Central memory CD4-positive, alpha-beta T cell (primary cell): ENCODE measurements at regions not wholly inside any gene's neighbourhood (a gene's known extent, or its start where the extent isn't known, plus 50 kb on each side); places are given as distances from the start of the nearest gene placed in this dataset.
A peak's percentile ranks its signal among the peaks of the same experiment; 100 is the strongest.

Source experiments
- DNase-seq: peaks from one replicate; pipeline ENCODE4 v3.0.0; 2022

GRCh38 chr2:158049129-158049855 lies 52.4 kb upstream of the UPP2 start:
- DNase-seq, result no peak

DNA sequence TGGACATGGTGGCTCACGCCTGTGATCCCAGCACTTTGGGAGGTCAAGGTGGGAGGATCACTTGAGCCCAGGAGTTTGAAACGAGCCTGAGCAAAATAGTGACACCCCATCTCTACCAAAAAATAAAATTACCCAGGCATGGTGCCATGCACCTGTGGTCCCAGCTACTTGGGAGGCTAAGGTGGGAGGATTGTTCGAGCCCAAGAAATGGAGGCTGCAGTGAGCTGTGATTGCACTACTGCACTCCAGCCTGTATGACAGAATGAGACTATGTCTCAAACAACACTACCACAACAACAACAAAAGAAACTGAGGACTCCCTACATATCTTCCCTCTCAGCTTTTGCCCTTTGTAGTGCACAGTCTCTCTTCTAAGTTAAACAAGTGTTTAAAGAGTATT lies 53.3 kb upstream of the UPP2 start:
- no peak for DNase-seq

DNA sequence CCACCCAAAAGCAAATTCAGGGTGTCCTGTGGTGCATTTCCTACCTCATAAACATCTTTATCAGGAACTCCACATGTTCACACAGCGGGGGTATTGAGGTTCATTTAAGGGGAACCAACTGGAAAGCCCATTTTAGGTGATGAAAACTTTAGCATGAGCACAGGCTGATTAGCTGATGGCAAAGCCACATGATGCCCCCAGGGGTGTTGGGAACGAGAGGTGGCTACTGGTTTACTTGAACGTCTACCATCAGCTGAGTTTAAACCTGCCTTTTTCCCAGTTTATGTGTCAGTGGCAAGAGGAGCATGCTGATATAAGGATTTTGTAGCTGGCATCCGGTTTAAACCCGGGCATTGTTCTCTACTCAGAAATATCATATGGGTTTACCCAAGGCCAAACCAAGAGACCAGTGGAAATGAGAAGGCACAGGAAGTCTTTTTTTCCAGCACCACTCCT lies 54.5 kb upstream of the UPP2 start:
- no peak for DNase-seq

- DNase-seq, result no peak
Observed at GRCh38 chr2:158046121-158046880, 55.4 kb upstream of the UPP2 start.

DNA sequence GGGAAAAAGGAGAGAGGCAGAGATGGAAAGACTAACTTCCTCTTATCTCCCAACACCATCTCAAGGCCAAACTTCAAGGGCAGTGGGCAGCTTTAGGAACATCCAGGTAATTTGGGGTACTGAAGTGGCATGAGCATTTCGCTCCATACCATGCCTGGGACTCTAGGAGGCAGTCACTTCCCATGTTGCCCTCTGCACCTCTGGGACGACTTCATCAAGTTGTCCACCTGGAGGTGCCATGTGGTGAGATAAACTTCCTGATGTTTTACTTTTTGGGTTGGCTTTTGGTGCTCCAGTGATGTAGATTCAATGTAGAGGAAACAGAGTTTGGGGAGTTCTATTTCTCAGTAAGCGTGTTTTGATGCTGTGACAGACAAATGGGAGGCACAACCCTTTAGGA lies 56.3 kb upstream of the UPP2 start:
- DNase-seq, result no peak

- DNase-seq, result no peak
Observed at GRCh38 chr2:158043181-158043948, 58.3 kb upstream of the UPP2 start.

DNA sequence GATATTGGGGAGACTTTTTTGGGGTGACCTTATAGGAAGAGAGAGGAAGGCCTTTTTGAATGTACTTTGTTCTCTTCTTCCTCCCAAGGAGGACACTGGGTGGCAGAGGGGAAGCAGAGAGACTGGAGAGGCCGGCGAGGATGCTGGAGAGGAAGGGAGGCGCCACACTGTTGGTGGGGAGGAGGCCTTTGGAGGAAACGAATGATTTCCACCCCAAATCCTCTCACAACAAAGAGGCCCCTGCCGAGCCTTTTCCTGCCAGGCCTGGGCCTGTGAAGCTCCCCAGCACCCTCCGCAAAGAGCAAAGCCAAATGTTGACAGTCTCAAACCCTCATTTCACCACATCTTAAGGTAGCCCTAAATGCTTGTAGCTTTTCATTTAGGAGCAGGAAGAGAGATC lies 59.0 kb upstream of the UPP2 start:
- no peak for DNase-seq

DNA sequence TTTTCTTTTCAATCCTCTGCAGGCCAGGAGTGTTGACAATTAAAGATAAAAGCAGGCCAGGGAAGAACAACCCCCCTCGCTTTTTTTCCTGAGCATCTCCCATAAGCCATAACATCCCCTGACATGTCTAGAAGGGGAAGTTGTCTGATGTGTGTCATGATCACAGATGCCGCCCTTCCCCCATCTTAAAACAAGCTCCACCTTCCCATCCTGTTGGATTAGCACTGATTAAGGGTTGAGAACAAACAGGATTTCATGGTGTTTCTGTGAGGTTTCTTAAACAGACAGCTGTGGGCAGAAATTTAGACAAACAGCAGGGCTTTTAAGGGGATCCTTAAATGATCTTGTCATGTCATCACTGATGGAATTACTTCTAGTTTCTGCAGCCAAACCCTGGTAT lies 59.4 kb upstream of the UPP2 start:
- no peak for DNase-seq

DNA sequence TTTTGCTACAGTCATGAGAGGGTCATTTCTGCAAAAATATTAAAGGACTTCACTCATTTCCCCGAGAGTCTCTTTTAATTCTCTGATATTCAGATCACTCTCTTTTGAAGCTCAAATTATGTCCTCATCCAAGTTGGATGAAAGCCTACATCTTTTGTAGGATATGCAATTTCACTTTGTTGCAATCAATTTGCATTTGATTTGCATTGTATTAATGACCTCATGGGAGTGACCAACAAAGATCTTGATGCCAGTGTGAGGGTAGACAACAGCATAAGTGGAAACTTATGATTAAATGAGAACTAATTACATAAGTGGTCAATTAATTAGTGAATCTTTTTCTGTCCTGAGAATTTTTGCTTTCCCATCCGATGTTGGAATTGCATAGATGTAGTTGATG lies 60.3 kb upstream of the UPP2 start:
- DNase-seq, result no peak

- DNase-seq, result no peak
Observed at GRCh38 chr2:158038901-158039300, 62.8 kb upstream of the UPP2 start.

GRCh38 chr2:158034198-158034866 lies 67.3 kb upstream of the UPP2 start:
- no peak for DNase-seq

GRCh38 chr2:158031371-158031770 lies 70.3 kb upstream of the UPP2 start:
- no peak for DNase-seq

GRCh38 chr2:158025255-158025996 lies 76.2 kb upstream of the UPP2 start:
- DNase-seq, result no peak

DNA sequence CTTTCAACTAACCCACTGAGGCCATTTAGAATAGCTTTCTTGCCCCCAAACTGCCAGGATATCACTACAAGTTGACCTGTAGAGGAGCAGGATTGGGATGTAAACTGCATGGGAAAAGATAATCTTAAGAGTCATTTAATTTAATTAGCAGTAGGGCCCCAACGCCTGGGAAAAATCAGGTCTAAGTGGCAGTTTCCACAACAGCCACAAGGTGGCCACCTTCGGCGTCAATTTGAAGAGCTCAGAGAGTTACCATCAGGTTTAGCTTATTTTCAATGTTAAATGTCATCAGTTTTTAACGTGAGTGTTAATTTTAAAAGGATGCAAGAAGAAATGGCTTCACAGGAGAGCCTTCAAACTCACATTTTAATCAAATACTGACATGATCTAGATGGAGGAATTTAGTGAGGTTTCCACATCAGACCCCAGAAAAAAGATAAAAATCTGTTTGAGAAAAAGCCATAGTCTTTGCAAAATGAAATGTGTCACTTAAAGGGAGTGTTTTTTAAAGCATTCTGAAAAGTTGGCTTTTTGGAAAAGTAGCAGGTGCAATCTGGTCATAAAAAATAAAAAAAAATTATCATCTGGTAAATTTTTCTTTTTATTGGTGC lies 77.3 kb upstream of the UPP2 start:
- peak; percentile 17 for DNase-seq

GRCh38 chr2:158022888-158023287 lies 78.8 kb upstream of the UPP2 start:
- no peak for DNase-seq

DNA sequence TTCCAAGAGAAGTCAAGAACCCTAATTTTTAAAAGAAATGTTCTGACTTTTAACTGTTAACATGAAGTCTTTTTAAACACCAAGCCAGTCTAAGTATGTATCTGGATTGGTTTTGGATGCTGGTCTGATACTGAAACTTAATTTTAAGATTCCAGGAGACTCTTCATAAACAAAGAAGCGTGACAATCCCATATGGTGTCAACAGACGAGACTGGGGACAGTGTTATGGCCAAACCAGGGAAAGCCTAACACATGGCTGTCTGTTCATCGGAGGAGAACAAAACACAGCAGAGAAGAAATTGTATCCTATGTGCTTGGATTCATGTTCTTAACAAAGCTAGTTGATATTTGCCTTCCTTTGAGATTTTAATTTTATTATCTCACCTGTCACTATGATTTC lies 80.5 kb upstream of the UPP2 start:
- DNase-seq, result no peak

GRCh38 chr2:158015428-158016076 lies 86.1 kb upstream of the UPP2 start:
- DNase-seq, result peak; percentile 19

GRCh38 chr2:158013891-158014290 lies 87.8 kb upstream of the UPP2 start:
- DNase-seq, result no peak

DNA sequence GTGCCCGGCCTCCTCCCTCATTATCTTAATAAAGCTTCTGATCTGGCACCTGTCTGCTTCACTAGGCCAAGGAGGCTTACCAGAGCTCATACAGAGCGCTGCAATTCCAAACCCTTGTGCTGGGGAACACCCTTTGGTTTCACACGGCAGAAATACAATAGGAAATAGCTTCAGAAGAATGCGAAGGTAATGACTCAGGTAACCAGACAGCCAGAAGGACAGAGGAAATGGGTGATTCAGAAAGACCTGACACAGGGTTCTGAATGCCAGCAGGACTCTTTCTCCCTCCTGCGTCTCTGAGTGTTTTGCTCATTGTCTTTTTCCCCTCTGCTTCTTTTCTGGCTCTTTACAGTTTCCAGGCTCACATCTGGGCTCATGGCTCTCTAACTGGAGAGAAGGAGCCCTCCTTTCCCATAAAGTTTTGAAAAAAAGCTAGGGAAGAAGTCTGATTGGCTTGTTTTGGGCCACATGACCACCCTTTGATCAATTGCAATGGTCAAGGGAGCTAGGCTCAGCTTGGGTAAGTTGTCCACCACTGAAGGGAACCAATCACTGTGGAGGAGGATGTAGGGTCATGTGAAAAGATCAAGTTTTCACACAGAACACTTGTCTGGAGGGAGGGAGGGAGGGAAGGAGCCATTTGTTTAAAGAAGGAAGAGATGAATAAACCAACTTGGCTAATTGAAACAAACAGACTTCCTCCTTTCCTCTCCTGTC lies 90.5 kb upstream of the UPP2 start:
- DNase-seq, result no peak

GRCh38 chr2:158009399-158009798 lies 92.3 kb upstream of the UPP2 start:
- DNase-seq, result no peak
